ENCODE measurements at regions not wholly inside any gene's neighbourhood (a gene's known extent, or its start where the extent isn't known, plus 50 kb on each side); places are given as distances from the start of the nearest gene placed in this dataset.

- TF ChIP-seq POLR2A (IDR thresholded peaks at IDR 0.05; ENCODE audit: control extremely low read depth in 1 of 2, low read depth in 2 of 2, low read length in 2 of 2), result no peak
Observed at GRCh38 chr2:60230596-60230995, 322.9 kb downstream of the BCL11A start (continued).

- no peaks in the 10 kb centered on the region for H3K36me3 ChIP-seq (ENCODE audit: control insufficient read depth in 2 of 4, insufficient read depth in 4 of 4, low read length in 3 of 4)
- H4K91ac ChIP-seq (replicated peaks; ENCODE audit: insufficient read length, low read length), result no peak overlapping the region
- no peaks in the 10 kb centered on the region for H3K27me3 ChIP-seq (replicated peaks in 1 of 4; ENCODE audit: control insufficient read depth in 3 of 4, extremely low read depth in 1 of 4, insufficient read depth in 3 of 4, low read length in 3 of 4)
- no peaks in the 10 kb centered on the region; a peak in 1 of 7 replicates for H3K4me1 ChIP-seq (replicated peaks in 1 of 4; ENCODE audit: control insufficient read depth in 3 of 4, insufficient read depth in 4 of 4, low read length in 3 of 4)
- no peak overlapping the region for H2BK5ac ChIP-seq (ENCODE audit: low read depth, low read length)
- no peak overlapping the region for H4K8ac ChIP-seq (ENCODE audit: extremely low read depth, insufficient read depth, low read length)
- no peak overlapping the region for H3K14ac ChIP-seq (ENCODE audit: insufficient read length)
- no peaks in the 10 kb centered on the region for H4K20me1 ChIP-seq (replicated peaks in 1 of 2; ENCODE audit: control insufficient read depth in 1 of 2, insufficient read depth in 2 of 2, low read length in 2 of 2)
- no peaks in the 10 kb centered on the region for H3K23me2 ChIP-seq (ENCODE audit: low read depth, low read length)
- CTCF ChIA-PET (ENCODE audit: partially characterized antibody), result no interaction called here
- no peak overlapping the region for H3K18ac ChIP-seq (ENCODE audit: extremely low read depth, low read length)
- H3K23ac ChIP-seq (ENCODE audit: insufficient read length), result no peak overlapping the region
- no peaks in the 10 kb centered on the region for H3K9me3 ChIP-seq (ENCODE audit: insufficient read depth in 2 of 2, low read depth in 1 of 2, low read length in 1 of 2)
- no peak overlapping the region for H3K27ac ChIP-seq (ENCODE audit: low read depth, low read length)
- no peaks in the 10 kb centered on the region for H3K79me1 ChIP-seq (ENCODE audit: low read depth, low read length)
- no peak overlapping the region for H2AK5ac ChIP-seq (ENCODE audit: low read depth, low read length)
- FAIRE-seq, result no peak
- no peak overlapping the region for H3K4ac ChIP-seq (replicated peaks; ENCODE audit: insufficient read length, low read depth, low read length)
- no peak overlapping the region for H2AFZ ChIP-seq (ENCODE audit: low read length)
- 94% methylated on average over 6 of the region's 6 CpGs; no CpG with 5 or more reads in 1 of the 2 experiments for WGBS, 2 experiments (ENCODE audit: extremely low coverage in 1 of 2, insufficient coverage in 1 of 2, insufficient read length in 1 of 2, insufficient replicate concordance in 2 of 2, low coverage in 1 of 2, low lambda C conversion rate in 2 of 2, missing lambda C conversion rate in 1 of 2)
- no peak overlapping the region for H3K4me2 ChIP-seq (ENCODE audit: insufficient read depth in 1 of 2, low read depth in 2 of 2, low read length in 2 of 2)
- H2BK15ac ChIP-seq (ENCODE audit: low read length), result no peak overlapping the region
- no peak overlapping the region for H4K5ac ChIP-seq (ENCODE audit: insufficient read length, low read depth, low read length)
- no peak for DNase-seq (ENCODE audit: low read depth in 1 of 2, low spot score in 2 of 2)
- H2BK12ac ChIP-seq (ENCODE audit: low read depth, low read length), result no peak overlapping the region
- H3K4me3 ChIP-seq (ENCODE audit: extremely low read depth in 1 of 4, insufficient read depth in 2 of 4, low read depth in 3 of 4, low read length in 4 of 4), result no peak overlapping the region
- no peak overlapping the region for H3K9ac ChIP-seq (replicated peaks in 1 of 4; ENCODE audit: extremely low read depth in 1 of 4, low read depth in 3 of 4, low read length in 3 of 4)
- no peaks in the 10 kb centered on the region for H3K79me2 ChIP-seq (ENCODE audit: control insufficient read depth in 1 of 2, insufficient read depth in 2 of 2, low read length in 2 of 2)
- no peak overlapping the region for H2BK120ac ChIP-seq (replicated peaks; ENCODE audit: low read depth, low read length)
- no peak overlapping the region for H2BK20ac ChIP-seq (ENCODE audit: low read length)
- POLR2A ChIA-PET (ENCODE audit: partially characterized antibody), result no interaction called here
- H3K56ac ChIP-seq (replicated peaks; ENCODE audit: insufficient read length, low read depth, low read length), result no peak overlapping the region
- TF ChIP-seq SP2 (IDR thresholded peaks at IDR 0.05; ENCODE audit: low read length), result no peak
- no peak for TF ChIP-seq CTCF (IDR thresholded peaks at IDR 0.05; ENCODE audit: control extremely low read depth in 1 of 3, insufficient read depth in 1 of 3, low read depth in 1 of 3, low read length in 3 of 3)
- no peak for TF ChIP-seq BCL11A (IDR thresholded peaks at IDR 0.05; ENCODE audit: low read depth in 2 of 2, low read length in 2 of 2)
- no peak for TF ChIP-seq RFX5 (IDR thresholded peaks at IDR 0.05; ENCODE audit: borderline replicate concordance, low read depth, low read length)
- no peak for TF ChIP-seq ATF2 (IDR thresholded peaks at IDR 0.05; ENCODE audit: low read length)
- no peak for TF ChIP-seq RAD21 (IDR thresholded peaks at IDR 0.05 in 1 of 2, conservative IDR thresholded peaks at IDR 0.05 in 1 of 2; ENCODE audit: low read depth in 2 of 2, low read length in 2 of 2)
- no peak for TF ChIP-seq TAF7 (optimal IDR thresholded peaks at IDR 0.05; ENCODE audit: borderline replicate concordance, low read depth, low read length)
Observed at GRCh38 chr2:60230037-60230436, 323.4 kb downstream of the BCL11A start.
